HG03159 (cell line): ENCODE measurements at regions not wholly inside any gene's neighbourhood (a gene's known extent, or its start where the extent isn't known, plus 50 kb on each side); places are given as distances from the start of the nearest gene placed in this dataset.
"Not testable (repeated sequence)": the region's sequence is repeated elsewhere in the genome, so short reads cannot be mapped to it uniquely, and the experiment has no call there.

Source experiments
- ATAC-seq: cut with Tn5 transposase; IDR thresholded peaks from one replicate; pipeline ENCODE4 v1.9.1; 2021; ENCODE audit warnings: mild to moderate bottlenecking, moderate library complexity; ENCODE audit not compliant: unreplicated experiment

DNA sequence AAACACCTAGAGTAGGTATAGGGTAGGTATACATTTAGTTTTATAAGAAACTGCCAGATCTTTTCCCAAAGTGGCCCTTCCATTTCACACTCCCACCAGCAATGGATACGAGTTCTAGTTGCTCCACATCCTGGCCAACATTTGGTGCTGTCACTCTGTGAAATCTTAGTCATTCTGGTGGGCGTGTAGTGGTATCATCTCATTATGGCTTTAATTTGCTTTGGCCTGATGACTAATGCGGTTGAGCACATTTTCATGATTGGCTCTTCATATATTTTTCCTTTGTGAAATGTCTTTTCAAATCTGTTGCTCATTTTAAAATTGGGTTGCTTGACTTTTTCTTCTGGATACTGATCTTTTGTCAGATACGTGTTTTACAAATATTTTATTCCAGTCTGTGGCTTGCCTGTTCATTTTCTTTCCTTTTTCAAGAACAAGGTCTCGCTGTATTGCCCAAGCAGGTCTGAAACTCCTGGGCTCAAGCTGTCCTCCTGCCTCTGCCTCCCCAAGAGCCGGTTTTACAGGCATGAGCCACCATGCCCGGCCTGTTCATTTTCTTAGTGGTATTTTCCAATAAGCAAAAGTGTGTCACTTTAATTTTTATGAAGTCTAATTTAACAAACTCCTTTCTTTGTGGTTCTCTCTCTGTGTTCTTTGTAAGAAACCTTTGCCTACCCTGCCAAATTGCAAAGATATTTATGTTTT is 192.4 kb downstream of the SEC14L1 start:
- no peak for ATAC-seq

DNA sequence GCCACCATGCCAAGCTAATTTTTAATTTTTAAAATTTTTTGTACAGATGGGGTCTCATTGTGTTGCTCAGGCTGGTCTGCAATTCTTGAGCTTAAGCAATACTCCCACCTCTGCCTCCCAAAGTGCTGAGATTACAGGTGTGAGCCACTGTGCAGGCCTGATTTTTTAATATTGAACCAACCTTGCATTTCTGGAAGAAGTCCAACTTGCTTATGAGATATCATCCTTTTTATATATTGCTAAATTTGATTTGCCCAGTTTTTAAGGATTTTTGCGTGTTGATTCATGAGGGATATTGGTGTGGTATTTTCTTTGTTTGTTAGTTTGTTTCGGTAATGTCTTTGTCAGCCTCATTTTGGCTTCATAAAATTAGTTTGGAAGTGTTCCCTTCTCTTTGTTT is 196.4 kb downstream of the SEC14L1 start:
- no peak for ATAC-seq

DNA sequence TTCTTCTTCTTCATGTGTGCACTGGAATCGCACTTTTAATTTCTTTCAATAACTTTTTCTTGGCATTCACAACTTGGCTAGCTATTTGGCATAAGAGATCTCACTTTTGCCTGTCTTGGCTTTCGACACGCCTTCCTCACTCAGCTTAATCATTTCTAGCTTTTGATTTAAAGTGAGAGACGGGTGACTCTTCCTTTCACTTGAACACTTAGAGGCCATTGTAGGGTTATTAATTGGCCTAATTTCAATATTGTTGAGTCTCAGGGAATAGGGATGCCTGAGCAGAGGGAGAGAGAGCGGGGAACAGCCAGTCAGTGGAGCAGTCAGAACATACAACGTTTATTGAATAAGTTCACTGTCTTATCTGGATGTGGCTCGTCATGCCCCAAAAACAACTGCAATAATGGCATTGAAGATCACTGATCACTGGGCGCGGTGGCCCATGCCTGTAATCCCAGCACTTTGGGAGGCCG is 200.3 kb downstream of the SEC14L1 start:
- ATAC-seq: no peak

DNA sequence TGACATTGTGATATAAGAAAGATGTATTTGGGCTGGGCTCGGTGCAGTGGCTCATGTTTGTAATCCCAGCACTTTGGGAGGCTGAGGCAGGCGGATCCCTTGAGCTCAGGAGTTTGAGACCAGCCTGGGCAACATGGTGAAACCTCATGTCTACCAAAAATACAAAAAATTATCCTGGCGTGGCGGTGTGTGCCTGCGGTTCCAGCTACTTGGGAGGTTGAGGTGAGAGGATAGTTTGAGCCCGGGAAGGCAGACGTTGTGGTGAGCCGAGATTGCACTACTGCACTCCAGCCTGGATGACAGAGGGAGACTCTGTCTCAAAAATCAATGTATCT is 201.9 kb downstream of the SEC14L1 start:
- ATAC-seq: not testable (repeated sequence)

DNA sequence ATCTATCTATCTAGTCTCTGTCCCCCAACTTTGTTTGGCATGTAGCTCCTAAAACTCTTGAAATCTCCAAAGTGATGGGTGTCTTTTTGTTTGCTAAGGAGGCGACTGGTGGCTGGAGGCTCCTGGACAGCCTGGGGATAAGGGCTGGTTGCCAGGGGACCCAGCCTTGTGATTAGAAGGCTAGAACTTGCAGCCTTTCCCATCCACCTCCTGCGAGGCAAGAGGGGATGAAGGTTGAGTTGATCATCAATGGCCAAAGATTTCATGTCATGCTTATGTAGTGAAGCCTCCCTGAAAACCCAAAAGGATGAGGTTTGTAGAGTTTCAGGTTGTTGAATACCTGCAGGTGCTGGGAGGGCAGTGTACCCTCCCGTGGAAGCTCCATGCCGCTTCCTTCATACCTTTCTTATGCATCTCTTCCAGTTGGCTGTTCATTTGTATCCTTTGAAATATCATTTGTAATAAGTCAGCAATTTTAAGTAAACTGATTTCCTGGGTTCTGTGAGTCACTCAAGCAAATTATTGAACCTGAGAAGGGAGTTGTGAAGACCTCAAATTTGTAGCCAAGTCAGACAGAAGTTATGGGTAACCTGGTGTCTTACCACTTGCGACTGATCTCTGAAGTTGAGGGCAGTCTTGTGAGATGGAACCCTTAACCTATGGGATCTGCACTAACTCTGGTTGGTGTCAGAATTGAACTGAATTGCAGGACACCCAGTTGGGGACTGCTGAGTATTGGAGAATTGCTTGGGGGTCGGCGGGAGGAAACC is 202.4 kb downstream of the SEC14L1 start:
- ATAC-seq: no peak

DNA sequence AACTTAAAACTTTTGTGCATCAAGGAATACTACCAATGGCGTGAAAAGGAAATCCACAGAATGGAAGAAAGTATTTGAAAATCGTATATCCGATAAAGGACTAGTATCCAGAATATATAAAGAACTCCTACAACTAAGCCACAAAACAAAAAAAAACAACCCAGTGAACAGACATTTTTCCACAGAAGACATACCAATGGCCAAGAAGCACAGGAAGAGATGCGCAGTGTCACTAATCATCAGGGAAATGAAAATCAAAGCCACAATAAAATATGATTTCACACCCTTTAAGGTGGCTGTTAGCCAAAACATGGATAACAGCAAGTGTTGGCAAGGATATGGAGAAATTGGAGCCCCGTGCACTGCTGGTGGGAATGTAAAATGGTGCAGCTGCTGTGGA is 203.3 kb downstream of the SEC14L1 start:
- no peak for ATAC-seq

DNA sequence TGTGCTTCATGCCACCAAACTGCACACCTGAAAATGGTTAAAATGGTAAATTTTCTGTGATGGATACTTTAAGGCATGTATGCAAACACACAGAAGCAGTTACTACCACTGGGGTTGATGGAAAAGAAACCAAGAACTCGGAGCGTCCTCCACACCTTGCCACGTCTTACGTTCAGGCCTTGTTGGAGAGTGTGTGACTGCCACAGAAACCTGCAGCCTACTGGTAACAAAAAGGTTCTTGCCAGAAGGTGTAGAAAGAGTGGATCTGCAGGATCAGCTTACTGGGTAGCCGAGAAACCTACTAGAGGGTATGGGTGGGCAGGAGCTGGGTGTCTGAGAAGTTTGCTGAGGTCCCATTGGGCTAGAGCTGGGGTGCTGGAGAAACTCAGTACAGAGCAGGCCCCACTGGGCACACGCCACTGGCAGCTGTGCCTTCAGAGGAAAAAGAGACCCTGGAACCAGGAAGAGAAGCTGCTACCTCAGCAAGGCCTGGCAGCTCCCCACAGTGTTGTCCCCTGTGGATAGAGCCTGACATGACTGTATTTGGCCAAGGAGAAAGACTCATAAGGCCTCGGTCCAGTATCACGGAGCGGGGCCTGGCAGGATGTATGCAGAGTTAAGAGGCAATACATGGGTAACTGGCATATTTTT is 204.6 kb downstream of the SEC14L1 start:
- no peak for ATAC-seq

DNA sequence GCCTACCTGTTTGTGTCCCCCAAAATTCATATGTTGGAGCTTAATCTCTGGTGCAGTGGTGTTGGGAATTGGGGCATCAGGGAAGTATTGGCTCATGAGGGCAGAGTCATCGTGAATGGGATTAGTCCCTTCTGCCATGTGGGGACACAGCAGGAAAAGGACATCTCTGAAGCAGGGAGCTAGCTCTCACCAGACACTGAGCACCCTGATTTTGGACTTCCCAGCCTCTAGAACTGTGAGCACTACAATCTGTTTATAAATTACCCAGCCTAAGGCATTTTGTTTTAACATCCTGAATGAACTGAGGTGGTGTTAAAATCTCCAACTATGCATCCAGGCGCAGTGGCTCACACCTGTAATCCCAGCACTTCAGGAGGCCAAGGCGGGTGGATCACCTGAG is 206.0 kb downstream of the SEC14L1 start:
- ATAC-seq: no peak

DNA sequence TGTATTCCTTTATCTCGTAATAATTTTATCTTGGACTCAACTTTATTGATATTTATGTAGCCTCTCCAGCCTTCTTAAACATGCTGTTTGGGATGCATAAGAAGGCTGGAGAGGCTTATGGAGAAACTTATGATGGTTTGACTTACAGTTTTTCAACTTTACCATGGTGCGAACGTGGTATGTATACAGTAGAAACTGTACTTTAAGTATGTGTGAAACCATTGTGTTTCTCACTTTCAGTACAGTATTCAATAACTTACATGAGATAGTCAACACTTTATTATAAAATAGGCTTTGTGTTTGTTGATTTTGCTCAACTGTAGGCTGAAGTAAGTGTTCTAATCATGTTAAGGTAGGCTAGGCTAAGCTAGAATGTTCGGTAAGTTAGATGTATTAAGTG is 206.8 kb downstream of the SEC14L1 start:
- no peak for ATAC-seq

DNA sequence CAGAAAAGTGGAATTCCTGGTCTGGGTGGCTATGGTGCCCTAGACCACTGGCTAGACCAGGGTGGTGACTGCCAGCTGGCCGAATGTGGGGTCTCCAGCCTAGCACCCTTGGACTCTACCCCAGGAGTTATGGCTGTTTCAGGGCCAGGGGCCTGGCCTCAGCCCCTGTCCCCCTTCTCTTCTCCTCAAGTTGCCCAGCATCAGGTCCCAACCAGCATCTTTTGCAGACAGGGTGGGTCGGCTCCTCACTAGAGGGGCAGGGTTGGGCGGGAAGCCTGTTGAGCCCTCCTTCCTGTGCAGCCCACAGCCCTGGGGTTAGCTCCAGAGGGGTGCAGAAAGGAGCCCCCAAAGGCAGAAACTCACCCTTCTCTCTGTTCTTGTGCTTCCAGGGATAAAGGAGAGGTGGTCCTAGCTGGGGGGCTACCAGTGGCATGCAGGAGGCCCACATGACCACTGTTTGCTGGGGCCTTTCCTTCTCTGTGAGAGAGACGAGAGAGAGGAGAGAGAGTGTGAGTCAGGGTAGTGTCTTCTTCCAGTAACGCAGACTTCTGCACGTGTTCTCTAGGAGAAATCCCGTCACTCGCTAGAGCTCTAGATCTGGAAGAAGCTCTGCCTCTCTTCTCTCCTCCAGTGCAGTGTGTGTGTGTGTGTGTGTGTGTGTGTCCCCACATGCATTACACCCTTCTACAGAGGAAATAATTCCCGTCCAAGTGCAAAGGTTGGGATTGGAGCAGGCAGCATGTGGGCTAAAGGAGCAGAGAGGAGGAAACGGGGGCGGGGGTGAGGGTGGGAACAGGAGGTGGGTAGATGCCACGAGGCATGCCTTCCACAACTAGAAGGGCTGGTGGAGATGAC is 209.4 kb downstream of the SEC14L1 start:
- no peak for ATAC-seq

DNA sequence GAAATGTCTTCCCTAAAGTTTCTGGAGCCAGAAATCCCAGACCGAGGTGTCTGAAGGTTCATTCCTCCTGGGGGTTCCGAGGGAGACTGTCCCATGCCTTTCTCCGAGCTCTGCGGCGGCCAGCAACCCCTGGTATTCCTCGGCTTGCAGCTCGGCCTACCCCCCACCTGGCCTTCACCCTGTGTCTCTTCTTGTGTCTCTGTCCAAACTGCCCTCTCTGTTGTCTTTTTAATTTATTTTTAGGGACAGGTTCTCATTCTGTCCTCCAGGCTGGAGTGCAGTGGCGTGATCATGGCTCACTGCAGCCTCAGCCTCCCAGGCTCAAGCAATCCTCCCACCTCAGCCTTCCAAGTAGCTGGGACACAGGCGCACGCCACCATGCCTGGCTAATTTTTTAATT is 211.7 kb downstream of the SEC14L1 start:
- no peak for ATAC-seq

DNA sequence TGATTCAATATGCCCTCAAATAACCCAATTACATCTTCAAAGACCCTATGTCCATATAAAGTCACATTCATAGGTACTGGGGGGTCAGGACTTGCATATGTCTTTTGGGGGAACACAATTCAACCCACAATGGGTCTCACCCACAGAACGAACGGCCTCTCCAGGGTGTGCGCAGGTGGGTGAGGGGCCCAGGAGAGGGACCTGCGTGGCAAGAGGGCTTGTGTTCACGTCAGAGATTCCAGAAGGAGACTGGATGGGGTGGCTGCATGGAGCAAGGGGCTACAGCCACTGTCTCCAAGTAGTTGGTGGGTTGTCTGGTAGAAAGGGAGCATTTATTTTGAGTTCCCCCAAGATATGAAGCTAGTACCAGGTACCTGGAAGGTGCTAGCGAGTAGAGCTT is 212.2 kb downstream of the SEC14L1 start:
- ATAC-seq: no peak

DNA sequence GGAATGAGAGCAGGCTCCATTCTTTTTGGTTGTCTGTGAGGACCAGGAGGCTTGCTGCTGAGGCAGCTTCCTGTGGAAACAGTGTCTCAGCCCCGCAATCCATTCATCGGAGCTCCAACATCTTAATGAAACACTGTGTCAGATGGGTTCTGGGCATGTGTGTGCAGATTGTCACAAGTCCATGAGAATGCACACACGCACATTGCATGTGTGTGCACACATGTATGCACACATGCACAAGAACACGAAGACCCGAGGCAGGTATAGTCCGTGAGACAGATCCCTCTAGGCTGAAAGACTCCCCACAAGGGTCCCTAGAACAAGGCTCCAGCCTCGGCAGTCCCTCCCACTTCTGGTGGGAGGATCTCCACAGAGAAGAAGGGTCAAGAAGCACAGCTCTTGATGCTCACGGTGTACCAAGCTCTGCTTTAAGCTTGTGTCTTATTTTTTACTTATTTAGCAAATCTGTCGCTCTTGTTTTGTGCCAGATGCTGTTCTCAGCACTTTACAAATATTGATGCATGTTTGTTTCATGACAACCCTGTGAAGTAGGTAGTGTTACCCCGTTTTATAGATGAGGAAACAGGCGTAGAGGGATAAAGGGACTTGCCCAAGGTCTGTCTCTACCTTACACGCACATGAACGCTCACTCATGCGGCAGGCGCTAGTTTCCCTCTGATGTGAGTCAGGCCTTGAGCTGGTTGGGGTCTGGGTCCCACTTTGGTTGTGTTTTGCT is 213.1 kb downstream of the SEC14L1 start:
- no peak for ATAC-seq

DNA sequence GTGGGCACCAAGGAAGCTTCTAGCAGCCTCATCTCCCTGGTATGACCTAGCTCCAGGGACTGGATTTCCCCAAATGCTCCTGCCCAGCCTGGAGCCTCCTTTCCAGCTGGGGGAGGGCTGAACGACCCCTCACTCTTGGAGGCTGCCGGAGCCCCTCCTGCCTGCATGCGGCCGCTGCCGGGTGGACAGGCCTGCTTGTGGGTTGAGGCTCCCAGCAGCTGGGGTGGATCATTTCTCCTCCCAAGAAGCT is 213.6 kb downstream of the SEC14L1 start:
- ATAC-seq: no peak

DNA sequence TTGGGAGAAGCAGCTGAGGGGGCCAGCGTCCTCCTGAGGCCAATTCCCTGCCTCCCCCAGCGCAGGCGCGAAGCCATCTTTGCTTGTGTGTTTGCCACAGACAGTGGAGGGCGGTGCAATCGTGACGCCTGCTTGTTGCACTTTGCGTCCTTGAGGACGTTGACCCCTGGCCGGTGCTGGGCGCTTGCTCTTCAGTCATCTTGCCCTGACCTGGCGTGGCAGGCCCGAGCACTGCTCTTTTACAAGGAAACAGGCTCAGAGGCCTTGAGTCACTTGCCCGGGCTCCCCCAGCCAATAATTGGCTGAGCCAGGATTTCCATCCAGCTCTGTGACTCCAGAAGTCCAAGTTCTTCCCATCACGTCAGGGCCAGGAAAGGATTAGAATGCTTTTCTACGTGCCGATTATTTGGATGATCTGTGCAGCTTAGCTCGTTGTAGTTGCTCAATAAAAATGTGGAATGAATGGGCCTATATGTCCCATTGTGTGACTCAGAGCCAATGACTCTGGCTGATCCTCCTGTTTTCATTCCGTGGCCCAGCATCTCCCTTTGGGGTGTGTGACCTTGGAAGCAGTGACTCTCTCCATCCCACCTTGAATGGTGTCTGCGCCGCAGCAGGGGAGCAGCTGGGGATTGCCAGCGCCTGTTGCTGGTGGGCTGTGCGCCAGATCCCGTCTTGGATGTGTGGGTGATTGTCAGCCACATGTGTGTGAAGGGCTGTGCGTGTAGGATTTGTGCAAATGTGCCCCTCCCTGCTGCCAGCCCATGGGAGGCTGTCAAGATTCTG is 214.1 kb downstream of the SEC14L1 start:
- ATAC-seq: no peak

DNA sequence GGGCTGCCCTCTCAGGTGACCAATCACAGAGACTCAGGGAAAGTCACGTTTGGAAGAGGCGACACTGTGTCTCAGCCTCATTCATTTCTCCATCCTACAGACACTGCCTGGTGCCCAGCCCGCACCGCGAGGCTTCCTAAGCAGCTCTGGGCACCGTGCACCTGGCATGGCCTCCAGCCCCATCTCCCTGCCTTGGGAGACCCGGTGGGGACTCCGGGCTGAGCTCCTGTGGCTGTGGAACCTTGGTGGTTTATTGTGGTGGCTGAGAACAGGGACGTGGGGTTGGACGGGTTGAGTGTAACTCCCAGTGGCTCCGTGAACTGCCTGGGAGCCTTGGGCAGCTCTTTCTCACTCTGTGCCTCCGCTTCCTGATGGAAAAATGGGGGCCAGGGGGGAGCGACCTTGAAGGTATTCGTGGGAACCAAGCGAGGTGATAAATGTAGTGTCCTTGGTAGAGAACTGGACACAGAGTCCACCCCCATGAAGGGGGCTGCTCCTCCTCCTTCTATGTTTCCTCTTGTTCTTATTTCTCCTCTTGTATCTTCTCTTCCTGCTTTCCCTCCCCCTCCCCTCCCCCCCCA is 215.4 kb downstream of the SEC14L1 start:
- ATAC-seq: no peak

DNA sequence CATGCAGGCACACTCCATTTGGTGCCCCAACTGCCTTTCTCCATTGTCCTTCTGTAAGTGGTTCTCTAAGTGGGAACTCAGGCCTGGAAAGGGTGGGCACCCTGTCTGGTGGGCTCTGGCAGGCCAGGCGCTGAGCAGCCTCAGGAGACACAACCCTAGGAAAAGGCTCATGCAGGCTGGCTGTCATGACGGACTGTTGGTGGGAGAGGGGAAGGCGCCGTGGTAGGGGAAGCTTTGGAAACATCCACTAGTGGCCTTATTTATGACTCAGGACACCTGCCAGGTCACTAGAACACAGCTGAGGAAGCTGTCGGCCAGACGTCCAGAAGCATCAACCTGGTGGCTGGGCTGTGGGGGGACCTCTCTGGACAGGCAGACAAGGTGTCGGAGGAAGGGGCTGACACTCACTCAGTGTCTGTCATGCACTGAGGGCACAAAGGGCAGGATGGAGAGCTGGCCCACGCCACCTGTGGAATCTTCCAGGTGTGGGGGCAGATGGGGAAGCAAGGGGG is 216.0 kb downstream of the SEC14L1 start:
- no peak for ATAC-seq

DNA sequence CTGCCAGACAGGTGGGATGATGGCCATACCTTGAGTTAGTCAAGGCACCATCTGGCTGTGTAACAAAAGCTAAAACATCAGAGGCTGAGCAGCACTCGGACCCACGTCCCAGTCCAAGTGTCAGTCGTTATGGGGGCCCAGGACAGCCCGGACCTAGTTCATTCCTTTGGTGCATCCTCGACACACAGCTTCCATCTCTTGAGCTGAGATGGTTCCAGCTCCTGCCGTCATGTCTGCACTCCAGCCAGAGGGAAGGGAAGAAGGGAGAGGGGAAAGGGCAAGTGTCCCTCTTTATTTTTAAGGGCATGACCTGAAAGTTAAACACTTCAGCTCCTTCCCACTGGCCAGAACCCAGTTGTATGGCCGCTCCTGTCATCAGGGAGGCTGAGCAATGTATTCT is 218.0 kb downstream of the SEC14L1 start:
- ATAC-seq: no peak

DNA sequence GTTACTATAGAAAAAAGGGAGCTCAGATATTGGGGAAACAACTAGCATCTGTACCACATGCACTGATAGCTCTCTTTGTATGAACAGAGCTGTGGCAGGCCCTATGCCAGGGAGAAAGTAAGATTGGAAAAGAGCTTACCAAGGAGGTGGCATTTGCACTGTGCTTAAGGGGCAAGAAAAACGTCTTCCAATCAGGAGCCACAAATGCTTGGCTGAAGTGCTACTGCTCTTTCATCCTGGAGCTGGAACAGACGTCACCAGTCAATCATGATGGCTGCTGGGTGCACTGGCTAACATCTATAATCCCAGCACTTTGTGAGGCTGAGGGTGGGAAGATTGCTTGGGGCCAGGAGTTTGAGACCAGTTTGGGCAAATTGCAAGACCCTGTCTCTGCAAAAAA is 218.5 kb downstream of the SEC14L1 start:
- ATAC-seq: no peak
